HepG2 (cell line): ENCODE measurements at regions not wholly inside any gene's neighbourhood (a gene's known extent, or its start where the extent isn't known, plus 50 kb on each side); places are given as distances from the start of the nearest gene placed in this dataset.

ENCODE experiments used
- ATAC-seq: fragments of 200-7000 bp; cut with Tn5 transposase; 3 replicates; pipeline ENCODE4 v1.9.1; 2020; ENCODE audit warnings: mild to moderate bottlenecking, moderate library complexity
- BruUV-seq: library from RNA; stranded (reverse); fragments of 400-500 nt; replicated peaks from 2 replicates; lab custom pipeline; 2021; lab: Mats Ljungman, UMichigan
- CTCF ChIA-PET: fragments of 300-600 bp; formaldehyde crosslinking; extraction: SDS; loops from one replicate; lab custom pipeline; 2021; ENCODE audit warnings: low total read pairs, inconsistent platforms, low intra/inter-chr PET ratio; lab: Yijun Ruan, JAX
- POLR2A ChIA-PET: fragments of 350-600 bp; sonication (Branson Sonifier 250); formaldehyde crosslinking; loops from one replicate; lab custom pipeline; 2020; ENCODE audit warnings: antibody characterized with exemption, inconsistent platforms; lab: Yijun Ruan, JAX
- DNase-seq: peaks from one replicate; pipeline ENCODE4 v3.0.0-alpha.2; 2015; ENCODE audit warnings: low spot score
- FAIRE-seq: peaks from 3 replicates; lab custom pipeline; 2011; peaks lifted over from hg19 to GRCh38; lab: Jason Lieb, UNC
- H2AFZ ChIP-seq: one replicate; pipeline ENCODE4 v1.6.1; 2011; ENCODE audit warnings: low read length, inconsistent platforms
- H3K27ac ChIP-seq: fragments of 300-600 bp; 3 replicates; pipeline ENCODE4 v1.8.0; 2011; ENCODE audit warnings: mixed run types, mild to moderate bottlenecking, mixed read lengths, low read length, inconsistent platforms; ENCODE audit not compliant: insufficient read depth; ENCODE audit errors: extremely low read length
- H3K27me3 ChIP-seq, 2 experiments: fragments of 200-600 bp in 1 of 2; 2 replicates in 1 of 2; 3 replicates in 1 of 2; pipeline versions ENCODE4 v1.6.0 to v1.8.0; 2011; ENCODE audit warnings: low read length in 2 of 2, mild to moderate bottlenecking in 2 of 2, moderate library complexity in 2 of 2, inconsistent platforms in 1 of 2; ENCODE audit not compliant: insufficient read depth in 2 of 2, control insufficient read depth in 1 of 2
- H3K36me3 ChIP-seq, 2 experiments: fragments of 200-600 bp in 1 of 2; replicated peaks in 1 of 2; 2 replicates in 1 of 2; 3 replicates in 1 of 2; pipeline versions ENCODE4 v1.5.1 to v1.8.0; 2011; ENCODE audit warnings: low read length in 2 of 2, inconsistent platforms in 1 of 2; ENCODE audit not compliant: insufficient read depth in 2 of 2, control insufficient read depth in 1 of 2
- H3K4me1 ChIP-seq: 2 replicates; pipeline ENCODE4 v1.5.1; 2012; ENCODE audit warnings: low read length, inconsistent platforms; ENCODE audit not compliant: insufficient read depth
- H3K4me2 ChIP-seq: 2 replicates; pipeline ENCODE4 v1.6.0; 2011; ENCODE audit warnings: low read depth, low read length, inconsistent platforms
- H3K4me3 ChIP-seq, 3 experiments: fragments of 200-600 bp in 1 of 3; sonication (generic), shearing (Covaris generic) in 1 of 3; replicated peaks in 1 of 3; 2 replicates each; pipeline ENCODE4 v1.5.1; 2011 to 2016; ENCODE audit warnings: low read length in 3 of 3, inconsistent platforms in 2 of 3, low read depth in 2 of 3, mild to moderate bottlenecking in 2 of 3, control low read depth in 1 of 3, mixed read lengths in 1 of 3; ENCODE audit not compliant: insufficient read depth in 1 of 3
- H3K79me2 ChIP-seq: one replicate; pipeline ENCODE4 v1.6.1; 2011; ENCODE audit warnings: low read length, inconsistent platforms; ENCODE audit not compliant: insufficient read depth
- H3K9ac ChIP-seq: 2 replicates; pipeline ENCODE4 v1.6.0; 2011; ENCODE audit warnings: mild to moderate bottlenecking, low read depth, low read length, inconsistent platforms; ENCODE audit not compliant: insufficient read depth
- H3K9me3 ChIP-seq: 2 replicates; pipeline ENCODE4 v1.5.1; 2012; ENCODE audit warnings: mild to moderate bottlenecking, low read length
- H4K20me1 ChIP-seq: 2 replicates; pipeline ENCODE4 v1.6.0; 2011; ENCODE audit warnings: inconsistent platforms, mild to moderate bottlenecking, low read length, moderate library complexity; ENCODE audit not compliant: insufficient read depth
- CCDC6 ChIP-seq: sonication (generic); formaldehyde crosslinking; IDR thresholded peaks from 2 replicates; pipeline ENCODE4 v1.8.1; 2022; ENCODE audit warnings: mild to moderate bottlenecking, missing genetic modification reagents, moderate library complexity
- HMGA1 ChIP-seq: sonication (generic); formaldehyde crosslinking; conservative IDR thresholded peaks from 2 replicates; pipeline ENCODE4 v1.4.0; 2020; ENCODE audit warnings: missing genetic modification reagents
- MAZ ChIP-seq, 2 experiments: sonication (generic) in 1 of 2; formaldehyde crosslinking in 1 of 2; IDR thresholded peaks; 2 replicates each; pipeline versions ENCODE4 v1.5.0 to v1.6.1; 2012 to 2020; ENCODE audit warnings: low read depth in 2 of 2, mild to moderate bottlenecking in 2 of 2, borderline replicate concordance in 1 of 2, improper control_type of control experiment in 1 of 2, low read length in 1 of 2, missing genetic modification reagents in 1 of 2, moderate library complexity in 1 of 2
- MED8 ChIP-seq: sonication (generic); formaldehyde crosslinking; IDR thresholded peaks from 2 replicates; pipeline ENCODE4 v1.8.1; 2023; ENCODE audit warnings: mild to moderate bottlenecking, missing genetic modification reagents; ENCODE audit not compliant: insufficient replicate concordance
- NR2F1 ChIP-seq, 2 experiments: fragments of 450-650 bp in 1 of 2; formaldehyde crosslinking in 1 of 2; IDR thresholded peaks; 2 replicates each; pipeline versions ENCODE4 v1.5.0 to v1.6.1; 2016 to 2020; ENCODE audit warnings: mild to moderate bottlenecking in 1 of 2, missing compliant biosample characterization in 1 of 2, missing genetic modification reagents in 1 of 2, moderate library complexity in 1 of 2
- SOX6 ChIP-seq, 2 experiments: fragments of 450-650 bp in 1 of 2; sonication (generic) in 1 of 2; formaldehyde crosslinking in 1 of 2; IDR thresholded peaks; 2 replicates each; pipeline versions ENCODE4 v1.4.0 to v1.6.1; 2017 to 2020; ENCODE audit warnings: antibody characterized with exemption in 1 of 2, mild to moderate bottlenecking in 1 of 2, missing genetic modification reagents in 1 of 2
- SRY ChIP-seq: sonication (generic); formaldehyde crosslinking; IDR thresholded peaks from 2 replicates; pipeline ENCODE4 v1.8.0; 2022; ENCODE audit warnings: mild to moderate bottlenecking, missing genetic modification reagents
- TEAD3 ChIP-seq: optimal IDR thresholded peaks from 2 replicates; pipeline ENCODE3; 2016; ENCODE audit warnings: borderline replicate concordance
- ZNF234 ChIP-seq: sonication (generic); formaldehyde crosslinking; conservative IDR thresholded peaks from 2 replicates; pipeline ENCODE4 v1.5.1; 2020; ENCODE audit warnings: mild to moderate bottlenecking, missing genetic modification reagents
- ZNF253 ChIP-seq: sonication (generic); formaldehyde crosslinking; IDR thresholded peaks from 2 replicates; pipeline ENCODE4 v1.8.0; 2022; ENCODE audit warnings: mild to moderate bottlenecking, missing genetic modification reagents, borderline replicate concordance
- ZNF543 ChIP-seq: sonication (generic); formaldehyde crosslinking; IDR thresholded peaks from 2 replicates; pipeline ENCODE4 v1.4.0; 2020; ENCODE audit warnings: mild to moderate bottlenecking, missing genetic modification reagents
- ZSCAN12 ChIP-seq: sonication (generic); formaldehyde crosslinking; IDR thresholded peaks from 2 replicates; pipeline ENCODE4 v1.9.0; 2021; ENCODE audit warnings: mild to moderate bottlenecking, missing genetic modification reagents
- ZSCAN25 ChIP-seq: sonication (generic); formaldehyde crosslinking; IDR thresholded peaks from 2 replicates; pipeline ENCODE4 v1.8.0; 2022; ENCODE audit warnings: mild to moderate bottlenecking, missing genetic modification reagents
- WGBS: methylation state at CpG from one replicate; pipeline ENCODE4 v1.1.6; 2017; ENCODE audit warnings: low lambda C conversion rate; 5-methylcytosine and 5-hydroxymethylcytosine counted together
- in situ Hi-C: cut with HindIII; loops from 2 replicates; pipeline ENCODE4 v1.10.0; 2017; ENCODE audit warnings: low pct_unique_long_range_greater_than_20kb; ENCODE audit not compliant: extremely low pct_ligation_motif_present
- intact Hi-C: fragments of 100-400 bp; cut with micrococcal nuclease; formaldehyde crosslinking; loops from one replicate; pipeline ENCODE4 v1.10.0; 2022; ENCODE audit not compliant: unreplicated experiment

GRCh38 chr15:62846805-62847495, 195.6 kb upstream of the TPM1 start:
- no peak overlapping the region for H2AFZ ChIP-seq
- H3K4me1 ChIP-seq: peaks cover 65% of the 10 kb centered on the region
- no peaks in the 10 kb centered on the region for H3K79me2 ChIP-seq
- ChIA-PET CTCF (interaction anchor here (2.0 kb wide), 1 partner anchor 247 kb away, joined by 8 read pairs; no protein-coding TSS in a partner anchor), POLR2A (interaction anchor here (1.2 kb wide), 1 partner anchor 201 kb away, joined by 3 read pairs; no protein-coding TSS in a partner anchor)
- H3K4me2 ChIP-seq: no peak overlapping the region
- DNase-seq: no peak
- intact Hi-C loops: loop anchor here (5.0 kb wide), 1 partner anchor 65 kb away; no protein-coding TSS in a partner anchor
- no peak for ATAC-seq
- no TSS peak for BruUV-seq
- WGBS: 94% methylated on average over 6 of the region's 8 CpGs
- no peaks in the 10 kb centered on the region for H3K36me3 ChIP-seq
- H3K27me3 ChIP-seq: no peaks in the 10 kb centered on the region
- FAIRE-seq: no peak
- in situ Hi-C loops: loop anchor here (5.0 kb wide), 1 partner anchor 200 kb away; no protein-coding TSS in a partner anchor
- no peak overlapping the region for H3K9ac ChIP-seq
- H3K27ac ChIP-seq: no peak overlapping the region
- no peaks in the 10 kb centered on the region for H3K9me3 ChIP-seq
- no peak overlapping the region for H3K4me3 ChIP-seq
- H4K20me1 ChIP-seq: no peaks in the 10 kb centered on the region
- TF ChIP-seq ZNF253 (CRISPR knock-in tag) (no peak), TEAD3 (CRISPR knock-in tag) (no peak), ZSCAN12 (CRISPR knock-in tag) (no peak), NR2F1 (CRISPR knock-in tag; IDR thresholded peaks at IDR 0.05) (no peak), HMGA1 (no peak), MED8 (CRISPR knock-in tag) (no peak), SRY (CRISPR knock-in tag) (no peak), ZNF234 (CRISPR knock-in tag) (no peak), MAZ (IDR thresholded peaks at IDR 0.05; ENCODE audit: borderline replicate concordance, low read depth, low read length) (no peak), MAZ (CRISPR knock-in tag; IDR thresholded peaks at IDR 0.05; ENCODE audit: low read depth) (no peak), SOX6 (IDR thresholded peaks at IDR 0.05) (no peak), SOX6 (CRISPR knock-in tag; IDR thresholded peaks at IDR 0.05) (no peak), CCDC6 (CRISPR knock-in tag) (no peak), ZNF543 (CRISPR knock-in tag) (no peak), ZSCAN25 (CRISPR knock-in tag) (no peak)
